ENCODE measurements at regions not wholly inside any gene's neighbourhood (a gene's known extent, or its start where the extent isn't known, plus 50 kb on each side); places are given as distances from the start of the nearest gene placed in this dataset.

- no peaks in the 10 kb centered on the region for H3K4me1 ChIP-seq (ENCODE audit: control insufficient read depth in 1 of 2, low read depth in 2 of 2)
- H3K36me3 ChIP-seq = no peaks in the 10 kb centered on the region
- TF ChIP-seq CTCF (IDR thresholded peaks at IDR 0.05) = no peak
- no peaks in the 10 kb centered on the region for H3K27me3 ChIP-seq (replicated peaks; ENCODE audit: insufficient read depth)
- H3K4me3 ChIP-seq = no peak overlapping the region
- ATAC-seq (ENCODE audit: insufficient number of reproducible peaks, low FRiP score, low read depth) (no peak), DNase-seq (ENCODE audit: low spot score) (no peak)
- no peak overlapping the region for H3K27ac ChIP-seq
- H3K9me3 ChIP-seq = no peaks in the 10 kb centered on the region
Observed at GRCh38 chr3:174783502-174783901, 75.6 kb upstream of the NAALADL2 start.

- Histone ChIP-seq H3K27me3 (replicated peaks; ENCODE audit: insufficient read depth) (no peaks in the 10 kb centered on the region), H3K36me3 (no peaks in the 10 kb centered on the region), H3K9me3 (no peaks in the 10 kb centered on the region), H3K4me1 (ENCODE audit: control insufficient read depth in 1 of 2, low read depth in 2 of 2) (no peaks in the 10 kb centered on the region), H3K4me3 (no peak overlapping the region), H3K27ac (no peak overlapping the region)
- no peak for TF ChIP-seq CTCF (IDR thresholded peaks at IDR 0.05)
- no peak for DNase-seq (ENCODE audit: low spot score)
- no peak for ATAC-seq (ENCODE audit: insufficient number of reproducible peaks, low FRiP score, low read depth)
Observed at GRCh38 chr3:174784206-174784934, 74.8 kb upstream of the NAALADL2 start.

GRCh38 chr3:174786825-174787224, 72.3 kb upstream of the NAALADL2 start:
- no peak for ATAC-seq (ENCODE audit: insufficient number of reproducible peaks, low FRiP score, low read depth)

GRCh38 chr3:174791161-174791560, 68.0 kb upstream of the NAALADL2 start:
- Histone ChIP-seq H3K27ac (no peak overlapping the region), H3K4me3 (no peak overlapping the region), H3K4me1 (ENCODE audit: control insufficient read depth in 1 of 2, low read depth in 2 of 2) (peaks cover 0 to 19% of the 10 kb centered on the region in 2 donors), H3K9me3 (no peaks in the 10 kb centered on the region), H3K27me3 (replicated peaks; ENCODE audit: insufficient read depth) (no peaks in the 10 kb centered on the region), H3K36me3 (no peaks in the 10 kb centered on the region)
- DNase-seq (ENCODE audit: low spot score) (no peak), ATAC-seq (ENCODE audit: insufficient number of reproducible peaks, low FRiP score, low read depth) (no peak)
- no peak for TF ChIP-seq CTCF (IDR thresholded peaks at IDR 0.05)

More at GRCh38 chr3:174786825-174787224, 72.3 kb upstream of the NAALADL2 start:
- DNase-seq (ENCODE audit: low spot score) = no peak
- Histone ChIP-seq H3K4me3 (no peak overlapping the region), H3K9me3 (no peaks in the 10 kb centered on the region), H3K36me3 (no peaks in the 10 kb centered on the region), H3K27ac (no peak overlapping the region), H3K27me3 (replicated peaks; ENCODE audit: insufficient read depth) (no peaks in the 10 kb centered on the region), H3K4me1 (ENCODE audit: control insufficient read depth in 1 of 2, low read depth in 2 of 2) (no peaks in the 10 kb centered on the region)
- TF ChIP-seq CTCF (IDR thresholded peaks at IDR 0.05) = no peak

GRCh38 chr3:174792864-174793263, 66.3 kb upstream of the NAALADL2 start:
- Histone ChIP-seq H3K27me3 (replicated peaks; ENCODE audit: insufficient read depth) (no peaks in the 10 kb centered on the region), H3K4me1 (ENCODE audit: control insufficient read depth in 1 of 2, low read depth in 2 of 2) (peaks cover 0 to 19% of the 10 kb centered on the region in 2 donors), H3K4me3 (no peak overlapping the region), H3K36me3 (no peaks in the 10 kb centered on the region), H3K27ac (no peak overlapping the region), H3K9me3 (no peaks in the 10 kb centered on the region)
- no peak for DNase-seq (ENCODE audit: low spot score)
- TF ChIP-seq CTCF (IDR thresholded peaks at IDR 0.05) = no peak
- ATAC-seq (ENCODE audit: insufficient number of reproducible peaks, low FRiP score, low read depth) = no peak

All from thoracic aorta (tissue), 2 donors.